Activated naive CD8-positive, alpha-beta T cell (primary cell): ENCODE measurements at regions not wholly inside any gene's neighbourhood (a gene's known extent, or its start where the extent isn't known, plus 50 kb on each side); places are given as distances from the start of the nearest gene placed in this dataset.

Source experiments
- H3K27ac Mint-ChIP-seq: one replicate; pipeline ENCODE4 v1.8.0; 2021; ENCODE audit warnings: mixed read lengths
- H3K27me3 Mint-ChIP-seq: one replicate; pipeline ENCODE4 v1.8.0; 2021; ENCODE audit warnings: mixed read lengths
- H3K36me3 Mint-ChIP-seq: one replicate; pipeline ENCODE4 v1.8.0; 2021; ENCODE audit warnings: mixed read lengths
- H3K4me1 Mint-ChIP-seq: one replicate; pipeline ENCODE4 v1.8.0; 2021; ENCODE audit warnings: low read depth, mixed read lengths
- H3K4me3 Mint-ChIP-seq: one replicate; pipeline ENCODE4 v1.8.0; 2021; ENCODE audit warnings: mild to moderate bottlenecking, mixed read lengths
- H3K9me3 Mint-ChIP-seq: one replicate; pipeline ENCODE4 v1.8.0; 2021; ENCODE audit warnings: low read depth, mixed read lengths

GRCh38 chr5:4150067-4150466 is 554.4 kb downstream of the IRX1 start:
- Mint-ChIP-seq H3K4me3 (no peak overlapping the region), H3K36me3 (no peaks in the 10 kb centered on the region), H3K9me3 (peaks cover 3% of the 10 kb centered on the region), H3K27ac (no peak overlapping the region), H3K4me1 (no peaks in the 10 kb centered on the region), H3K27me3 (no peaks in the 10 kb centered on the region)

GRCh38 chr5:4156153-4156552 is 560.5 kb downstream of the IRX1 start:
- H3K4me1 Mint-ChIP-seq: no peaks in the 10 kb centered on the region
- H3K9me3 Mint-ChIP-seq: no peaks in the 10 kb centered on the region
- no peak overlapping the region for H3K27ac Mint-ChIP-seq

DNA sequence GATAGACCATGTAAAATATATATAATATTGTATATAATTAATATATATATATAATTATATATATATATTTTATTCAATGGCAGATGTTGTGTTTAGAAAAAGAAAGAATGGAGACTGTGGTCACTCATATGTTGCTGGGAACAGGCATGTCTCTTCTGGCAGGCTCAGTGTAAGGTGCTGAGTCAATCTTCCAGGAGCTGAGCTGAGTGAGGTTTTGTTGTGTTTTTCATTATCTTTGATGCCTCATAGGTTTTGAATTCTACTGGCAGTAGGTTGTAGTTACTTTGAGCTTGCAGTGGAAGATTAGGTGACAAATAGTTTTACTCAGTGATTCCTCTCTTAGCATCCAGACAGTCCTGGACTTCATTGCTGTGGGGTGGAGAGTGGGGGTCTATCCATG is 561.3 kb downstream of the IRX1 start:
- Mint-ChIP-seq H3K36me3 (no peaks in the 10 kb centered on the region), H3K9me3 (no peaks in the 10 kb centered on the region), H3K4me3 (no peak overlapping the region), H3K27me3 (no peaks in the 10 kb centered on the region), H3K27ac (no peak overlapping the region), H3K4me1 (no peaks in the 10 kb centered on the region)

More at GRCh38 chr5:4156153-4156552, 560.5 kb downstream of the IRX1 start:
- Mint-ChIP-seq H3K36me3 (no peaks in the 10 kb centered on the region), H3K27me3 (no peaks in the 10 kb centered on the region), H3K4me3 (no peak overlapping the region)

- no peaks in the 10 kb centered on the region for H3K4me1 Mint-ChIP-seq
- H3K36me3 Mint-ChIP-seq: no peaks in the 10 kb centered on the region
- no peak overlapping the region for H3K4me3 Mint-ChIP-seq
- H3K27me3 Mint-ChIP-seq: no peaks in the 10 kb centered on the region
- no peak overlapping the region for H3K27ac Mint-ChIP-seq
- H3K9me3 Mint-ChIP-seq: no peaks in the 10 kb centered on the region
These were observed 563.3 kb downstream of the IRX1 start for GRCh38 chr5:4158750-4159447.

DNA sequence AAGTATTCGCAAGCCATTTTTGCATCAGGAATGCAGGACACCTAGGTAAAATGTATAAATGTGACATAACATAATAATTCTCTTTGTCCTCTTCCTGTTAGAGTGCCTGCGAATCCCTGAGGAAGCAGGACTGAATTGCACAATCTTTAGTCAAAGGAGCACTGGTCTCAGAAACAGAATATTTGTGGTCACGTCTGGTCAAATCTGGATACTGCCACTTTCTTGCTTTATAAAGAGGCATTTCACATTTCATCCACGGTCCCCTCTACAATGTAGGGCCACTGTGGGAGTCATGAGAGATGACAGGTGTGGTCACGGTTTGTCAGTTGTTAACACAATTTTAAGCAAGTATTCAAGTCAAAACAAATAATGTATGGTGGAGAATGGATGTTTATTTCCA is 564.0 kb downstream of the IRX1 start:
- no peak overlapping the region for H3K4me3 Mint-ChIP-seq
- H3K27me3 Mint-ChIP-seq: no peaks in the 10 kb centered on the region
- no peaks in the 10 kb centered on the region for H3K36me3 Mint-ChIP-seq
- H3K27ac Mint-ChIP-seq: no peak overlapping the region
- no peaks in the 10 kb centered on the region for H3K4me1 Mint-ChIP-seq
- no peaks in the 10 kb centered on the region for H3K9me3 Mint-ChIP-seq

- H3K4me3 Mint-ChIP-seq: no peak overlapping the region
- no peaks in the 10 kb centered on the region for H3K4me1 Mint-ChIP-seq
- H3K36me3 Mint-ChIP-seq: no peaks in the 10 kb centered on the region
- no peaks in the 10 kb centered on the region for H3K27me3 Mint-ChIP-seq
- H3K27ac Mint-ChIP-seq: no peak overlapping the region
- no peaks in the 10 kb centered on the region for H3K9me3 Mint-ChIP-seq
These were observed 568.5 kb downstream of the IRX1 start for GRCh38 chr5:4164167-4164566.

GRCh38 chr5:4180703-4181102 is 585.1 kb downstream of the IRX1 start:
- Mint-ChIP-seq H3K4me3 (no peak overlapping the region), H3K9me3 (peaks cover 8% of the 10 kb centered on the region), H3K27me3 (peaks cover under 1% of the 10 kb centered on the region), H3K36me3 (peaks cover 1% of the 10 kb centered on the region), H3K27ac (no peak overlapping the region), H3K4me1 (no peaks in the 10 kb centered on the region)

DNA sequence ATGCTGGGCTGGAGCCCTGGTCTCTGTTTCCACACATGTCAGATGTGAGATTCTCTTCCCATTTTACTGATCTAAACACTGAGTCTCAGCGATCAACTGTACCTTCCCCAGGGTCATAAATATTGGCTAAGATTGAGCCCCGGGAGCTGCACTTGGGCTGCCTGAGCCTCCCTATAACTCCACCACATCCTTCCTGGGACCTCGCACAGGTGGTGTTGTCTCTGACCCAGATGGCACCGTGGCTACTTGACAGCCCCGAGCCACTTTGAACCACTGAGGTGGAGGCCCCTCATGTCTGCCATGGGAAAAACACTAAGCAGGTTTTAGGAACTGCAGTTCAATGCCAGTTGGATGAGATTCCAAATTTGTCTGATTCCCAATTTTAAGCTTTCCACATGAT is 586.5 kb downstream of the IRX1 start:
- no peaks in the 10 kb centered on the region for H3K4me1 Mint-ChIP-seq
- H3K27ac Mint-ChIP-seq: no peak overlapping the region
- peaks cover 1% of the 10 kb centered on the region for H3K27me3 Mint-ChIP-seq
- H3K36me3 Mint-ChIP-seq: peaks cover 2% of the 10 kb centered on the region
- no peak overlapping the region for H3K4me3 Mint-ChIP-seq
- H3K9me3 Mint-ChIP-seq: peaks cover 15% of the 10 kb centered on the region

- Mint-ChIP-seq H3K4me1 (no peaks in the 10 kb centered on the region), H3K4me3 (no peak overlapping the region), H3K9me3 (peaks cover 15% of the 10 kb centered on the region), H3K36me3 (peaks cover 2% of the 10 kb centered on the region), H3K27me3 (peaks cover 1% of the 10 kb centered on the region), H3K27ac (no peak overlapping the region)
These were observed 589.5 kb downstream of the IRX1 start for GRCh38 chr5:4185127-4185526.

DNA sequence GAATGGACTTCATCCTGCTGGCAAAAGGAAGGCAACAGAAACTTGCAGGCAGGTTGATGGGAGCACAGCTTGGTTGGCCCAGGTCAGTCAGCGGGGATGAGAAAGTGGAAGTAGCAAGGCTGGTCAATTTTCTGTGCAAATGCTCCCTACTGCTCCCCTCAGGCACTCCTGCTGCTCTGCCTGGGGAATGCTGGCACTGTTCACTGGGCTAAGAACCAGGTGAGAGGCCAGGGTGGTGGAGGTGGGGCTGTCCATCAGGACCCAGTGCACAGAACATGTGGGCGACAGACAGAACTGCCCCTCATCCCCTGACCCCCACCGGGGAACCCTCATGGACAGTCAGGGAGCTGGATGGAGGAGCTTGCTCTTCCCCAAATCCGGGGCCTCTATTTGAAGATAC is 593.1 kb downstream of the IRX1 start:
- Mint-ChIP-seq H3K36me3 (peaks cover 2% of the 10 kb centered on the region), H3K27me3 (peaks cover 1% of the 10 kb centered on the region), H3K9me3 (peaks cover 12% of the 10 kb centered on the region), H3K4me3 (no peak overlapping the region), H3K4me1 (no peaks in the 10 kb centered on the region), H3K27ac (no peak overlapping the region)

- H3K36me3 Mint-ChIP-seq: peaks cover 2% of the 10 kb centered on the region
- H3K4me1 Mint-ChIP-seq: no peaks in the 10 kb centered on the region
- peaks cover 1% of the 10 kb centered on the region for H3K27me3 Mint-ChIP-seq
- H3K9me3 Mint-ChIP-seq: peaks cover 11% of the 10 kb centered on the region
- no peak overlapping the region for H3K4me3 Mint-ChIP-seq
- H3K27ac Mint-ChIP-seq: no peak overlapping the region
These were observed 593.7 kb downstream of the IRX1 start for GRCh38 chr5:4189317-4189716.

- H3K4me3 Mint-ChIP-seq: no peak overlapping the region
- peaks cover 3% of the 10 kb centered on the region for H3K9me3 Mint-ChIP-seq
- H3K27me3 Mint-ChIP-seq: no peaks in the 10 kb centered on the region
- H3K27ac Mint-ChIP-seq: no peak overlapping the region
- no peaks in the 10 kb centered on the region for H3K4me1 Mint-ChIP-seq
- no peaks in the 10 kb centered on the region for H3K36me3 Mint-ChIP-seq
These were observed 595.4 kb downstream of the IRX1 start for GRCh38 chr5:4191041-4191440.

DNA sequence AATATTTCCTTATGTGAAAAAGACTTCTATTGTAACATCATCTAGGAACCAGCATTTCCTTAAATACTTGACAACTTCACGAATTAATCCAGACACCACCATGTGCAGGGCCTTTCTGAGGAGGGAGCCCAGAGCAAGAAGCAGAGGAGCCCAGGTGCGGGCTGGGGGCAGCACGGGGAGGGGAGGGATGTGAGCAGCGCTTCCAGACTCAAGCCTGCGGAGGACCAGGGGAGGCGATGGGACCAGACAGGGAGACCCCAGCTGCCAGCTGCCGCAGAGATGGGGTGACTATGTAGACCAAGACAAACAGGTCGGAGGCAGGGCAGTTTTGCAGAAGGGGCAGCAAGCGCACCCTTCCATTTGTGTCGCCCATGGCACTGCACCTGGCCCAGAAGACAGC is 596.1 kb downstream of the IRX1 start:
- Mint-ChIP-seq H3K36me3 (no peaks in the 10 kb centered on the region), H3K4me3 (no peak overlapping the region), H3K27me3 (no peaks in the 10 kb centered on the region), H3K9me3 (no peaks in the 10 kb centered on the region), H3K27ac (no peak overlapping the region), H3K4me1 (no peaks in the 10 kb centered on the region)

GRCh38 chr5:4192111-4192510 is 596.5 kb downstream of the IRX1 start:
- no peaks in the 10 kb centered on the region for H3K9me3 Mint-ChIP-seq
- H3K27me3 Mint-ChIP-seq: no peaks in the 10 kb centered on the region
- H3K4me1 Mint-ChIP-seq: no peaks in the 10 kb centered on the region
- H3K27ac Mint-ChIP-seq: no peak overlapping the region
- no peaks in the 10 kb centered on the region for H3K36me3 Mint-ChIP-seq
- H3K4me3 Mint-ChIP-seq: no peak overlapping the region

- Mint-ChIP-seq H3K9me3 (no peaks in the 10 kb centered on the region), H3K27me3 (no peaks in the 10 kb centered on the region), H3K4me3 (no peak overlapping the region), H3K36me3 (no peaks in the 10 kb centered on the region), H3K4me1 (no peaks in the 10 kb centered on the region), H3K27ac (no peak overlapping the region)
These were observed 601.1 kb downstream of the IRX1 start for GRCh38 chr5:4196744-4197143.

GRCh38 chr5:4197151-4197550 is 601.5 kb downstream of the IRX1 start:
- no peaks in the 10 kb centered on the region for H3K4me1 Mint-ChIP-seq
- H3K27me3 Mint-ChIP-seq: no peaks in the 10 kb centered on the region
- H3K9me3 Mint-ChIP-seq: no peaks in the 10 kb centered on the region
- H3K36me3 Mint-ChIP-seq: no peaks in the 10 kb centered on the region
- H3K4me3 Mint-ChIP-seq: no peak overlapping the region
- H3K27ac Mint-ChIP-seq: no peak overlapping the region
